HG02970 (cell line): ENCODE measurements at regions not wholly inside any gene's neighbourhood (a gene's known extent, or its start where the extent isn't known, plus 50 kb on each side); places are given as distances from the start of the nearest gene placed in this dataset.
"Not testable (repeated sequence)": the region's sequence is repeated elsewhere in the genome, so short reads cannot be mapped to it uniquely, and the experiment has no call there.

Experiments used
- ATAC-seq: cut with Tn5 transposase; IDR thresholded peaks from one replicate; pipeline ENCODE4 v1.9.1; 2021; ENCODE audit warnings: mild to moderate bottlenecking, moderate library complexity, moderate number of reproducible peaks; ENCODE audit not compliant: unreplicated experiment, low FRiP score

DNA sequence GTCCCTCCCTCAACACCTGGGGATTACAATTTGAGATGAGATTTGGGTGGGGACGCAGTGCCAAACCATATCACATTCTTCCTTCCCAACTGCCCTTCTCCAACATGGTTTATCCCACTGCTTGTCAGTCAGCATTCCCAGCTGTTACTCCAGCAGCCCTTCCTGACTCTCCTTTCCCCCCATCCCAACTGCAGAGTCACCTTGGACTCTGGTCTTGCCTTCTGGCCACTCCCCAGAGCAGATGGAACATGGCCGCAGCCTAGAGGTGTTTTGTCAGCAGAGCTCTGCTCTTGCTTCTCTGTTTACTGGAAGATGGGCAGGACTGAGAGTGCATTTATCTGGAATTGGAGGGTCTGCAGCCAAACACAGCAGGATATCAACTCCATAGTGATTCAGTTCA is 51.2 kb upstream of the MEX3C start:
- ATAC-seq, result no peak

DNA sequence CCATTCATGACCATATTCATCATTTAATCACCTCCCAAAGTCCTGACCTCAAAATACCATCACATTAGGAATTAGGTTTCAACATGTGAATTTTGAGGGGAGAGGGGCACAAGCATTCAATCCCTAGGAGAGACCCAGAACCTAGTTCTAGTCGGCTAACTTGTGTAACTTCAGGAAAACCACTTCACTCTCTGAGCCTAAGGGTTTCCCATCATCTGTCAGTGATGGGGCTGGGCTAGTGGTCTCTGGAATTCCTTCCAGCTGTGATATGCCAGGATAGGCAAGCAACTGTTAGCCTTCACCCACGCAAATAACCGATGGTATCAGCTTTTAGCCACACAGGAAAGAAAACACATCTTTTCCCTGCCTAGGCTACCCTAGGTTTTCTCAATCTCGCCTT is 52.5 kb upstream of the MEX3C start:
- ATAC-seq, result no peak

DNA sequence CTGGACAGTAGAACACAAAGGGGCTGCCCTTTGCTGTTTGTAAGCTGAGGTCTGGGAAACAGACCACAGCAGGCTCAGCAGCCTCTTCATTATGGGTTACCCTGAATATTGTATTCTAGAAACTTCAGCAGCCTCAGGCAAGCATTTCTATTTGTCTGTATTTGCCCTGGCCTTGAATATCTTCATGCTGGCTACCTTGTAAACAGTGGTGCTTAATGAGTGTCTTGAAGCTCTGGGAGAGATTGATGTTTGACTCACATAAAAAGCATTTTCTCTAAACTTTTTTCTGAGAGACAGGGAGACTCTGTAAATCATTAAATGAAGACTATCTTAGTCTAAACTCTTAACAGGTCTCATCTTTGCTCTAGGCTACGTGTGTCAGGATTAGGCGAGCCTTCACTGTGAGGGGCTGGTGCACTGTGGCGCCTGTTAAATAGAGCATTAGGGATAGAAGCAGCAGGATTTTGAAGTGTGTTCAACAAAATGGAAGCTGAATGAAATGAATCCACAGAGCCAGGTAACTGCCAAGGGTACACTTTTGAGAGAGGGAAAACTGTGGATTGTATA is 53.1 kb upstream of the MEX3C start:
- no peak for ATAC-seq

DNA sequence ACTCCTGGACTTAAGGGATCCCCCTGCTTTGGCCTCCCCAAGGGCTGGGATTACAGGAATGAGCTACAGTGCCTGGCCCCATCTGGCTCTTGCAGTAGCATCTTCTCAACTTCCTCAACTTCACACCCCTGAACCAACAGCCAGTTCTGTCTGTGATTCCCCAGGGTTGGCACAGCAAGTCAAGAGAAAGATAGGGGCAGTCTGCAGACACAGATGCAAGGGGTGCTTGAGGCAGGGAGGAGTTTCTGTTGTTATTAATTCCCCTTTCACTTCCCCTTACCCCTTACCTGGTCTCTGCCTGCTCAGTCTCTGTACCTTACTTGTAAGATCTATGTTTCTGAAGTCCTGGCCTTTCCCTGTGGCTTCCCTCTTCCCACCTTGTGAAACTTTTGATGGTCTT is 54.1 kb upstream of the MEX3C start:
- ATAC-seq, result peak; percentile 91

DNA sequence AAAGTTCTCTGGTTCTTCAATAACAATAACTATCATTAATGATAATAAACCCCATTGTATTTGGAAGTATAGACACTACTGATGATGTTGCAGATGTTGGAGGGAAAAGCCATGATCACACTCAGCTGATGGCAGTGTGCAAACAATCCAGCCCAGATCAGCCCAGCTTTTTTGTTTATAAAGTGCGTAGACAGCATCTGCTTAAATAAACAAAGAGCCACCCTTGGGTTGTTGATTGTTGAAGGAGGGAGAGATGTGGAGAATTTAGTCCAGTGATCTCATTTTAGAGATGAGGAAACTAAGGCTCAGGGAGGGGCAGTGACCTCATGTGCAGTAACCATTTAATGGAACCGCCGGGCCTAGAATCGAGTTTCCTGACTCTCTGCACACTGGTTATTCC is 56.0 kb upstream of the MEX3C start:
- ATAC-seq, result no peak

DNA sequence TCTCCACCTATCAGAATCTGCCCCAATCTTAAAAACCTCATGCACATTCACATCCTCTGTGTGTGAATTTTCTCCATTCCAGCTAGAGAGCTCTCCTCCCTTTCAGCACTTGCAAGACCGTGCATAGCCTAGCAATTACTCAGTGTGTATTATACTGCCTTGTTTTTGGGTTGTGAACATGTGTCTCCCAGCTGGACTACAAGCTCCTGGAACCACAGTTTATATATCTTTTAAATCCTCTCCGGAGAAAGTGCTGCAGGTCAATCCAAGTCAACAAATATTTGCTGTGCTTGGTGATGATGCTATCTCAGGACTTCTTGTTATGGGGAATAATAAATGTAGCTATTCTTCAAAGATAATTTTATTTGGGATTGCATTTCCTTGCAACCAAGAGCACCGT is 58.2 kb upstream of the MEX3C start:
- ATAC-seq, result no peak

DNA sequence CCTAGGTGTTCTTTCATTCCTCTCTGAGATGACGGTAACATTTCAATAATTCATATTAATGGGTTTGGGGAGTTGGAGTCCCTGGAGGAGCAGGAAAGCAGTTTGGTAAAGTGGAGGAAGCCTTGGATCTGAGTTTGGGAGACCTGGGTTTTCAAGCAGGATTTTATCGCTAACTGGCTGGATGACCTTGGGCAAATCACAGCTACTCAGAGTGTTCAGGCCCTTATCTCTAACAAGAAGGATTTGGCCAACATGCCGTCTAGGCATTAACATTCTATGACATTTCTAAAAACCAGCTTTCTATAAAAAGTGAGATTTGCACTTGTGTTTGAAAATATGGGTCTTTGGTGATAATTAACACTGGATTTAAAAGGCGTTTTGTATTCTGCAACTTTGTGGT is 59.7 kb upstream of the MEX3C start:
- ATAC-seq, result no peak

DNA sequence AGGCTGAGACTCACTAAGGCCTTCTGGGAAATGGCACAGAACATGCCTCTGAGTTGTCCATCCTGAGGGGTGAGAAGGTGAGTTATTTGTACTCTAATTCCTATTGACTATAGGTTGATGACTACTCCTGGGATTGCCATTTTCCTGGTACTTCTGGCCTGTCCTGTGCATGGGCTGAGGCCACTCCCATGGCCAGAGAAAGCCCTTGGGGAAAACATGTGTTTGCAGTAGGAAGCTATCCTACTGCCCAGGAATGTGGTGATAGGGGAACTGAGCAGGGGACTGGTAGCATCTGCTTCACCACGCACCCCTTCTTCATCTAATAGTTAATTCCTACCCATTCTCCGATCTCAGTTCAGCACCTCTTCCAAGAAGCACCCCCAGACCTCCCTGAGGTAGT is 62.6 kb upstream of the MEX3C start:
- no peak for ATAC-seq

DNA sequence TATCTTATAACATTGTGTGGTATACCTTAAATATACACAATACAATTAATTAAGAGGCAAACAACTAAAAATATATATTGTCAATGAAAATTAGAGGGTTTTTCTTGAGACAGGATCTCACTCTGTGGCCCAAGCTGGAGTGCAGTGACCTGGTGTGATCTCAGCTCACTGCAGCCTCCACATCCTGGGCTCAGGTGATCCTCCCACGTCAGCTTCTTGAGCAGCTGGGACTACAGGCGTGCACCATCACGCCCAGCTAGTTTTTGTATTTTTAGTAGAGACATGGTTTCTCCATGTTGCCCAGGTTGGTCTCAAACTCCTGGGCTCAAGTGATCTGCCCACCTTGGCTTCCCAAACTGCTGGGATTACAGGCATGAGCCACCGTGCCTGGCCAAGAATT is 68.6 kb upstream of the MEX3C start:
- ATAC-seq, result not testable (repeated sequence)

DNA sequence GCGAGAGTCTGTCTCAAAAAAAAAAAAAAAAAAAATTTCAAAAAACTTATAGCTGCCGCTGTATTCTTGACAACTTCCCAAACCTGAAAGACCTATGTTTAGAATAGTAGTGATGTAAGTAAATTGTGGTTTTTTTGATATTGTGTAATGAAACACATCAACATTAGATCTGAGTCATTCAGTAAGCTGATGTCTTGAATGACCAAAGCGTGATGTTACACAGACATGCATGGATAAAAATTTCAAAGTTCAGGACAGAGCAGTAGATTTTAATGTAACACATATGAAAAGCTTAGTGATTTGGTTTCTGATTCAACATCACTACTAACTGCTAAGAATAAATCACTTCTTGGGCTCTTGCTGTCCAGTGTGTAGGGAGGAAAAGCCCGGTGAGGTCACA is 69.3 kb upstream of the MEX3C start:
- no peak for ATAC-seq

DNA sequence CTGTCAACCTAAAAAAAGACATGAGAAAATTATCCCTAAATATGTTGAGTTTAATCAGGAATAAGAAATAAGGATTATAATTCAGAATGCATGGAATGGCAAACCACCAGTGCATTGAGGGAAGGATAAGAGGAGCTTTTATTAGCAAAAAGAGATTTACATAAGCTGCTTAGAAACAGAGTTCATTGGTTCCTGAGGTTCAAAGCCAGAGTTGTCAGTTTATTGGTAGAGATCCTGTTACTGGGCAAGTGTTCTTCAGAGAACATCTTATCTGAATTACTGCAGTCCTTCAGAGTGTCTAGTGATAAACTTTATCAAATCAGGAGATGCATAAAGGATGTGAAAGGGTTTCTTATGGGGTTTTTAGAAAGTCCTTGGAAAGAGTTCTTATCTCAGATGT is 76.0 kb upstream of the MEX3C start:
- ATAC-seq, result no peak

DNA sequence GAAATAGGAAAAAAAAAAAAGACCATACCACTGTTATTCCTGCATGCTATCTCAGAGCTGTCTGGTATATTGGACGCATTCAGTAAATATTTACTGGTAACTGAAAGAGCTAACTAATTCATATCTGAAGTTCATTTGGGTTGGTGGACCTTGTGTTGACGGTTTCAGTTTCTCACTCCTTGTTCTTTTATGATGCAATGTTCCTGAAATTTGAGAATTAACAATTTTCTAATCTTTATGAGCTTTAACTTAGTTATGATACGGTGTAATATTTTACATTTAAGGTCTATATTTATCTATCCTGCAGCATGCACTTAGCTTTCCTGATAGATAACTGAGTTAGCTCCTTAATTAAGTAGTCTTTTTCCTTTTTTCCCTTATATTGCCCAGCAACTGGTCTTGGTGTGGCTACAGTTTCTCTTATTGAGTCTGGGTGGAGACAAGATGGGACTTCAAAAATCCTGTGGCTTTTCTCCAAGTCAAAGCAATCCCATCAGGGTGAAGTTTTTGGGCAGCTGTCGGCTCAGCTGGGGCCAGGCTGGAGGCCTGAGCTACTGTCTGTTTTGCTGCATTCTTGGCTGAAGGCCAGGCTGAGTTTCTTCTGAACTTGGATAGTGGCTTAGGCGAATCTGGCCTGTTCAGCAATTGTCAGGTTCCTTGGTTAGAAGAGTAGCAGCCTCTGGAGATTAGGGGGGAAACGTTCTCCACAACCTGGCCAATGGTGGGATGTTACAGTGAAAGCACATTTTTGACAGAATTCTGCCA is 78.4 kb upstream of the MEX3C start:
- ATAC-seq, result no peak

DNA sequence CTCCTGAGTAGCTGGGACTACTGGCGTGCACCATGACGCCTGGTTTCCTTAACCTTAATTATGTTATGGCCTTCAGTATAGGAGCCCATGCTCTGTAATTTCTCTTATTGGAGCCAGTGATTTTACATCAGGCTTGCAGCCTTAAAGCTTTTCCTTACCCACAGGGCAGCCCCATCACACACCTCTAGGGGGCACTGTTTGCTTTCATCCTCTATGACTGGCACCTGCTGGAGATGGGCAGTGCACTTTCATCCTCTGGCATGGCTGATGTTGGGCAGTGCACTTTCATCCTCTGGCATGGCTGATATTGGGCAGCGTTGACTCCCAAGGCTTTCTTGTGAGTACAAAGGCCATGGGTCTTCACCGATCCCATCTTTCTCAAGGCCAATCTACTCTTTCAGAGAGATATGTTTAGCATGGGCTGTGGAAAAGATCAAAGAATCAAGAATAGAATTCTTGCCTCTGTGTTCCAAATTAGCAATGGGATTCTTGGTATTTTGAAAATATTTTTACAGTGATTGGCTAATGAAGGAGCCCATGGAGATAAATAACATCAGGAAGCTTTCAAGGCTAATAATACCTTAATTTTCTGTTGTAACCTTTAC is 80.7 kb upstream of the MEX3C start:
- ATAC-seq, result no peak

DNA sequence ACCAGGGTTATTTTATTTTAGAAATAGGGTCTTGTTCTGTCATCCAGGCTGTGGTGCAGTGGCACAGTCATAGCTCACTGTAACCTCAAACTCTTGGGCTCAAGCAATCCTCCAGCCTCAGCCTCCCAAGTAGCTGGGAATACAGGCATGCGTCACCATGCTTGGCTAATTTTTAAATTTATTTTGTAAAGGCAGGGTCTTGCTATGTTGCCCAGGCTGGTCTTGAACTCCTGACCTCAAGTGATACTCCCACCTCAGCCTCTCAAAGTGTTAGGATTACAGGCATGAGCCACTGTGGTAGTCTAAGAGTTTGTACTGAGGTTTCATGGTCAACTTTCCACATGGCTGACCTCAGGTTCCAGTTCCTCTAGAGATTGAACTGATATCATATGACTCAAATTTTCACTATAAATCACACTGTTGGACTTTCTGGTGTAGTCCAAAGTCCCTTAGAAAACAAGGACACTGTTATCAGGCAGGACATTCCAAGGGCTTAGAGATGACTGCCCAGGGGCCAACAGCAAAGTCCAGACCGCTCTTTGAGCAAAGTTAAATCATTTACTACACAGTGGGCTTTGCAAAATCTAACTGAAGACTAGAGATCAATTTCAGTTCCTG is 82.0 kb upstream of the MEX3C start:
- no peak for ATAC-seq

DNA sequence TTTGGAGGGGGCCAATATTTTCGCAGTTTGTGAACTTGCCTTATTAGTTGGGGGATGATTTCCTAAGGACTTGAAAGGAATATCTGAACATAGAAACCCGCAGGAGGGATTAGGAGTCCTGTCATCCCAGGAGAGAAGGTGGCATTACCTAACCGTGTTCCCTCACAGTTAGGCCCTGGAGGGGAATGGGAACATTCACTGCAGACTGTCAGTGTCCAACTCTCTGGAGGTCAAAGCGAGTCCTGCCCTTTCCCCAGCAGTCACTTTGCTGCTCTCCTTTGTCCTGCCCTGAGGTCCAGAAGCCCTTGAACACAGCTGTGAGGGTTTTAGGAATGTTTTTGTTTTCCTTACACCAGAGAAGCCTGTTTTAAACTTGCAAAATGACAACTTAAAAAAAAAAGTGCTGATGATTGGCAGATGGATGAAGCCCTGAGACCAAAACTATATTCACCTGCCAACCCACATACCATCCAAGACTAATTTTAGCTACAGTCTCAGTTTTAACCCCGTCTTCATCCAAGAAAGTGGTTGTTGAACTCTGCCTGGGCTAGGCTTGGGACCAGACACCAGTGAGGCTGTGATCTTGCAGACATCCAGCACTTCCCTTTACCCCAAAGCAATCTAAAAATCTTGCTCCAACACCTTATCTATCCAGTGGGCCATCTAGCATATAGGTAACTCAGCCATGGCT is 90.5 kb upstream of the MEX3C start:
- ATAC-seq, result no peak

DNA sequence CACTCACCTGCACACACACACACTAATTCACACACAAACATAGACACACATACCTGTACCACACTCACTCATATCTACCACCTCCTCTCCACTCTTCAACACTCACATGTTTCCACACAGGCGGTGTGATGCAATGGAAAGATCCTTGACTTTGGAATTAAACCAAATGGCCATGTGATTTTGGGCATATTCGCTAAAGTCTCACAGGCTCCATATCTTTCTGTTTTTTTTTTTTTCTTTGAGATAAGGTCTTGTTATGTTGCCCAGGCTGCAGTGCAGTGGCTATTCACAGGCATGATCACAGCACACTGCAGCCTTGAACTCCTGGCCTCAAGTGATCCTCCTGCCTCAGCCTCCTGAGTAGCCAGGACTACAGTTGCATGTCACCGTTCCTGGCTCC is 91.1 kb upstream of the MEX3C start:
- ATAC-seq, result no peak

DNA sequence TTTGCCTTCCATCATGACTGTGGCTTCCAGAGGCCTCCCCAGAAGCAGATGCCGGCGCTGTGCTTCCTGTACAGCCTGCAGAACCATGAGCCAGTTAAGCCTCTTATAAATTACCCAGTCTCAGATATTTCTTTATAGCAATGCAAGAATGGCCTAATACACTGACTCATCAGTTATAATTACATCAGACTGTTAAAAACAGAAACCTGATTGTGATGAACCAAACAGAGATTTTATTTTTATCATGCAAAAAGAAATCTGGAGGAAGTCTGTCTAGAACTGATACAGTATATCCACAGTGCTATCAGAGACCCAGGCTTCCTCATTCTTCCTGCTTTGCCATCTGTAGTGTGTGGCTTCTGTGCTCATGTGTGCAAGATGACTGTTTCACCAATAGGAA is 93.4 kb upstream of the MEX3C start:
- ATAC-seq, result no peak

DNA sequence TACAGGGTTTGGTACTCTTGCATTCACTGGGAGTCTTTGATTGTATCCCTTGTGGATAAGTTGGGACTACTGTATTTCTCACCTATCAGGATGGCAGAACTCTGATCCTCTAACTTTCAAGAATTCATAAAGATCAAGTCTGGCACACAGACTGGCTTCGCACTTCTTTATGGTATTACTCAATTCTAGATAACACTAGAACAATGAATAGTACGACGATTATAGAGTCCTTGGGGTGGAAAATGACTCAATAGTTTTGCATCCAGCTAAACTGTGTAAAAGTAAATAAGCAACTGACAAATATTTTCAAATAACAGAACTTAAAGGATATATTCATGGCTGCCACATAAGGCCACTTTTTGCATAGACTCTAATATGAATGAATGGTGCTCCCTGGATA is 103.4 kb upstream of the MEX3C start:
- no peak for ATAC-seq

DNA sequence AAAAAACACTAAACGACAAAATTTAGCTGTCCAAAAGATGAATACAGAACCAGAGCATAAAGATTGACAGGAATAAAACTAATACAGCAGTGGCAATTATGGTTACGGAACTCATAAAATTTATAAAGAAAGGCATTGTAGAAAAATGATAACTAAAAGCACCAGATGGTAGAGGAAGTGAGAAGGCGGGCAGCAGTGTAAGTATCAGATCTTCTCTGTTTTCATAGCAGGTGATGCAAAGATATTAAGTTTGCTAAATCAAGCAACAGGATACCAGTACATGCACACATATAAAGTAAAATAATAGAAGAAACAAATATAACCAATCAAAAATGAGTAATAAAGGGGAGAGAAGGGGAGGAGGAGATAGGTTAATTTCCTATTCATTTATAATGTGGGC is 103.9 kb upstream of the MEX3C start:
- no peak for ATAC-seq

DNA sequence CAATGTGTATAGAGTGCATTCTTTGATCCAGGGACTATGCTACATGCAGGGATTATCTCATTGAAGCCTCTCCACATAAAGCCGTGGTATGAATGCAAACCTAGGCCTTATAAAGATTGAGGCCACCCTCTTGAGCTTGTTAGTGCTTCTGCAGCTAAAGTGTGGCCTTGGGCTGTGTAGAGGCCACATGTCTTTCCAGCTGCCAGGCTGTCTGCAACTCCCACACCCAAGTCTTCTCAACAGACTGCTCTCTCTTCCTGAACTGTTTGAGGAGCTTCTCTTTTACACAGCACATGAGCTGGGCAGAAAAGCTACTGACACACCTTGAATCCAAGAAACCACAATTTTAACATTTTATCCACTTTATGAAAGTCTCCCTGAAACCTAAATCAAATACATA is 119.2 kb upstream of the MEX3C start:
- ATAC-seq, result no peak

DNA sequence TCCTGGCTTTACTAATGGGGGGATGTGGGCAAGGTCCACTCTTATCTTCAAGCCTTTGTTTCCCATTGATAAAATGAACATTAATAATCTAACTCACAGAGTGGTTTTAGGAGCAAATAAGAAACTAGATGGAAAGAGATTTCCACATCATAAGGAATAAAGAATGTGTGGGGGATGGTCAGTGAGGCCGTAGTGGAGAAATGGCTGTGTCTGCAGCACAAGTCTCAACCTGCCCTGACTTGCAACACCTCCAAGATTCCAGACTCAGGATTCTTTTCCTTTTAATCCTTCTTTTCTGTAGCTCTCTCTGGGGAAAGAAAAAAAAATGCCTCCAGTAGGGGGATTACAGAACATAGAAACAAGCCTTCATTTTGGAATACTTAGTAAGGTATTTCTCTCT is 124.2 kb upstream of the MEX3C start:
- ATAC-seq, result no peak
